Thymus (tissue), 11 donors: ENCODE measurements at regions not wholly inside any gene's neighbourhood (a gene's known extent, or its start where the extent isn't known, plus 50 kb on each side); places are given as distances from the start of the nearest gene placed in this dataset.

Source experiments
- DNase-seq, 9 donors: peaks; one replicate each; pipeline ENCODE4 v3.0.0-alpha.2; 2013; ENCODE audit warnings: low spot score in 9 of 9, low read depth in 6 of 9, missing footprints in 1 of 9
- H3K27ac ChIP-seq, 2 donors: one replicate each; pipeline ENCODE4 v1.5.1; 2013; ENCODE audit warnings: control low read depth in 1 of 2, low read depth in 1 of 2, low read length in 1 of 2, mild to moderate bottlenecking in 1 of 2, moderate library complexity in 1 of 2
- H3K27me3 ChIP-seq, 2 donors: one replicate each; pipeline ENCODE4 v1.5.1; 2013; ENCODE audit warnings: low read length in 1 of 2; ENCODE audit not compliant: control insufficient read depth in 2 of 2, insufficient read depth in 1 of 2
- H3K36me3 ChIP-seq, 2 donors: one replicate each; pipeline ENCODE4 v1.5.1; 2013; ENCODE audit warnings: low read length in 1 of 2, mild to moderate bottlenecking in 1 of 2, moderate library complexity in 1 of 2; ENCODE audit not compliant: control insufficient read depth in 2 of 2, insufficient read depth in 2 of 2
- H3K4me1 ChIP-seq, 2 donors: one replicate each; pipeline ENCODE4 v1.5.1; 2013; ENCODE audit warnings: low read length in 2 of 2; ENCODE audit not compliant: control insufficient read depth in 2 of 2, insufficient read depth in 2 of 2
- H3K4me3 ChIP-seq, 2 donors: one replicate each; pipeline ENCODE4 v1.5.1; 2013; ENCODE audit warnings: low read length in 2 of 2, control low read depth in 1 of 2, mild to moderate bottlenecking in 1 of 2
- H3K9me3 ChIP-seq, 2 donors: one replicate each; pipeline ENCODE4 v1.5.1; 2013; ENCODE audit warnings: low read length in 1 of 2, mild to moderate bottlenecking in 1 of 2; ENCODE audit not compliant: control insufficient read depth in 2 of 2, insufficient read depth in 1 of 2
- WGBS: extraction: QIAGEN DNeasy Blood & Tissue Kit; methylation state at CpG from one replicate; pipeline ENCODE4 v1.1.7; 2013; 5-methylcytosine and 5-hydroxymethylcytosine counted together
- donor health status: healthy.

DNA sequence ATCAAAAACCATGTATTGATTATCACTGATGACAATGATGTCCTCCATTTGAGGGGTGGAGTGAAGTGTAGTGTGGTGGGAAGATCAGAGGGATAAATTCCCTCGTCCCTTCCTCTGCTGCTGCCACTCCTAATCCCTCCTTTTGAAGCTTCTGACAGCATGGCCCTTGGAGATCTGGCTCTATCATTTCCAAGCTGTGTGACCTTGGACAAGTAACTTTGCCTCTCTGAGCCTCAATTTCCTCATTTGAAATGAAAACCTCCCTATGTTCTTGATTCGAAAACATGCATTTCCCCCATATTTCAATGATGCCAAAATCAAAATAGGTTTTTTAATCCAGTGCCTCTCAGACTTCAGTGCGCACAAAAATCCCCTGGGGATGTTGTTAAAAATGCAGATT is 231.6 kb downstream of the RBM19 start:
- Histone ChIP-seq H3K27ac (no peak overlapping the region), H3K27me3 (peaks cover 0 to 5% of the 10 kb centered on the region in 2 donors), H3K36me3 (no peaks in the 10 kb centered on the region), H3K9me3 (no peaks in the 10 kb centered on the region), H3K4me3 (no peak overlapping the region), H3K4me1 (no peaks in the 10 kb centered on the region)
- DNase-seq = no peak
- WGBS = 92% methylated on average over 3 of the region's 3 CpGs

DNA sequence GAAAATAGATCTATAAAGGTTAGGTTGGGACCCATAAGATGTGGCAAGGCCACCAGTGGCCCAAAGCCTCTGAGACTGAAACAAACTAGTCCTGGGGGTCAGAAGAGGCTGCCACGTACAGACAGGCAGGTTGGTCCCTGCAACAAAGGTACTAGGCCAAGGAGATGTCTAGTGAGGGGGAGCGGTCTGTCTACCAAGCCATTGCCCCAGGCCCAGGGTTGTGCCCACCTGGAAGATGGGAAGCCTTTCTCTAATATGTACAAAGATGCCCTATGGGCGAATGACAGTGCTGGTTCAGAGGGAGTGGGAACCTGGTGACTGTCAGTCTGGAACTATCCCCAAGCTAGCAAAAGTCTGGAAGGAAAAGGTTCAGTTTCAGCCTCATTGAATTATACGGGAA is 233.2 kb downstream of the RBM19 start:
- Histone ChIP-seq H3K4me1 (no peaks in the 10 kb centered on the region), H3K27ac (no peak overlapping the region), H3K27me3 (peaks cover 0 to 5% of the 10 kb centered on the region in 2 donors), H3K9me3 (no peaks in the 10 kb centered on the region), H3K4me3 (no peak overlapping the region), H3K36me3 (no peaks in the 10 kb centered on the region)
- no peak for DNase-seq
- WGBS = 91% methylated on average over 4 of the region's 4 CpGs

DNA sequence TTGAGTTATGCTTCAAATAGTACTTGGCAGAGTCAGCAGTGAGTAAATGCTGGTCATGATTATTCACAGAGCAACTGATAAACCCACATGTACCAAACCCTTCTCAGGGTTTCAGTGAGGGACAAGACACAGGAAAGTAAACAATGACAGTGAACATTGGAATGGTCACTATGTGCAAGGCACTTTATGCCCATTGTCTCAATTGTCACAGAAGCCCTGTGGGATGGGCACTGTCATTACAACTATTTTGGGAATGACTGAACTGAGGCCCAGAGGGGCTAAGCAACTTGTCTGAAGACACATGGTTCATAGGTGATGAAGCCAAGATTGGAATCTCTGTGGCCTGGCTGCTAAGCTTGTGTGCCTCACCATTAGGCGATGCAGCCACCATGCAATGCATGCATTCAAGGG is 238.5 kb downstream of the RBM19 start:
- no peak overlapping the region for H3K27ac ChIP-seq
- no peaks in the 10 kb centered on the region for H3K4me1 ChIP-seq
- no peaks in the 10 kb centered on the region for H3K36me3 ChIP-seq
- no peak for DNase-seq
- H3K9me3 ChIP-seq = no peaks in the 10 kb centered on the region
- no peak overlapping the region for H3K4me3 ChIP-seq
- 96% methylated on average over 1 of the region's 1 CpG for WGBS
- H3K27me3 ChIP-seq = no peaks in the 10 kb centered on the region

DNA sequence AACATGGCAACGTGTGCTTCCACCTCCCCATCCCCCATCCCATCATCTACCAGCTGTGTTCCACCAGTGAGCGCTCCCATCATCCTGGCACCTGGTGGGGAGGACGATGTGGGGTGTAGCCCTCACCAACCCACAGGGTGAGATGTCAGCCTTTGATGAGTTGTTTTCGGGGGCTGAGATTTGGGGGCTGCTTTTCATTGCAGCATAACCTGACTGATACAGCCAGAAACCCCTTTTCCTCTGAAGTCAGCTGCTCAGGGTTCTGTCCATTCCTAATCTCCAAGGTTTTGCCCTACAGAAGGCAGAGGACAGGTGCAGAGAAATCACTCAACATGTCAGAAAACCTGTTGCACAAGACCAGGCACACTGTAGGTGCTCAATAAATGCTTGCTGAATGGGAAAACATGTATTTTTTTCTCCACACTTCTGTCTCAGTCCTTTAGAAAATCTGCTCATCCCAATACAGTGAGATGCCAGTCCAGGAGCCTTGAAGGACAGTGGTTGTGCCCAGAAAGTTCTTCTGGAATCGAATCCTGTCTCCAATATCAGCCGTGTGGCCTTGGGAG is 239.8 kb downstream of the RBM19 start:
- no peaks in the 10 kb centered on the region for H3K4me1 ChIP-seq
- H3K9me3 ChIP-seq = no peaks in the 10 kb centered on the region
- no peak overlapping the region for H3K27ac ChIP-seq
- H3K36me3 ChIP-seq = no peaks in the 10 kb centered on the region
- no peaks in the 10 kb centered on the region for H3K27me3 ChIP-seq
- DNase-seq = no peak
- H3K4me3 ChIP-seq = no peak overlapping the region
- 91% methylated on average over 6 of the region's 6 CpGs for WGBS

DNA sequence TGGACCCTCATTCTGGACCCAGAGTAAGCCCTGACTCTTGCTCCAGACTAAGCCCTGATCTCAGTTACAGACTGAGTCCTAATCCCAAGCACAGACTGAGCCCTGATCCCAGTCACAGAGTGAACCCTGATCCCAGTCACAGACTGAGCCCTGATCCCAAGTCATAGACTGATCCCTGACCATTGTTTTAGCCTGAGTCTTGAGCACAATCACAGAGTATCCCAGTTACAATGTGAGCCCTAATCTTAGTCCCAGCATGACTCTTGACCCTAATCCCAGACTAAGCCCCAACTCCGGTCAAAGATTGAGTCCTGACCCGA is 240.6 kb downstream of the RBM19 start:
- H3K36me3 ChIP-seq = no peaks in the 10 kb centered on the region
- H3K27me3 ChIP-seq = no peaks in the 10 kb centered on the region
- no peak for DNase-seq
- H3K4me1 ChIP-seq = no peaks in the 10 kb centered on the region
- 96% methylated on average over 2 of the region's 2 CpGs for WGBS
- H3K4me3 ChIP-seq = no peak overlapping the region
- no peak overlapping the region for H3K27ac ChIP-seq
- no peaks in the 10 kb centered on the region for H3K9me3 ChIP-seq

DNA sequence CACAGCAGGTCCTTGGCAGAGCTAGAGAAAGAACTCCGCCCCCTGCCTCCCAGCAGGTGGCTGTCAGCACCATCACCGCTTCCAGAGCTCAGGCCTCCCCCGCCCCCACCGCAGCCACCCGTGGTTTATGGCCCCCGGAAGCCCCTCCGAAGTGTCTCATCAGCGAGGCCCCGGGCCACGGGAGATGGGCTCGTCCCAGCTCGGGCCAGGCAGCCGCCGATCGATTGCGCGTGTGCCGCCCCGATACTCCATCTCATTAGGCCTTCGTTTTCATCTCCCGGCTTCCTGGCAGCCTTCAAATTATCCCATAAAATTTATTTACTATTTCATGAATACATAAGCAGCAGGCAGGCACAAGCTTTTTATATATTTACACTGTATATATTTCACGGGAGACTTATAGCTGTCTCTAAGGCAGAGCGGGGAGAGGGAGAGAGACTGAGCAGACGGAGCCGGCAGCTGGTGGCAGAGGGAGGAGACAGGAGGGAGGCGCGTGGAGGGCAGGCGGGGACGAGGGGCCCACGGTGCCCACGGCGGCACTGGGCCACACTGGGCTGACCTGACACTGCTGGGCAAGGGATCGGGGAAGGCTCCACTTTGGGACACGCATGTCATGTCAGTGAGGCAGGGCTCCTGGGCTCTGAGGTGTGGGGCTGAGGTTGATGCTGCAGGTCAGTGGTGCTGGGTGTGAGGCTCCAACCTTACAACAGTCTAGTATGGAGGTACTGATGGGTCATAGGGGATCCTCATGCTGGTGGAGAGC is 241.2 kb downstream of the RBM19 start:
- H3K9me3 ChIP-seq = no peaks in the 10 kb centered on the region
- no peaks in the 10 kb centered on the region for H3K36me3 ChIP-seq
- WGBS = 86% methylated on average over 34 of the region's 34 CpGs
- H3K27me3 ChIP-seq = no peaks in the 10 kb centered on the region
- no peak overlapping the region for H3K27ac ChIP-seq
- H3K4me1 ChIP-seq = no peaks in the 10 kb centered on the region
- no peak overlapping the region for H3K4me3 ChIP-seq
- DNase-seq = no peak

DNA sequence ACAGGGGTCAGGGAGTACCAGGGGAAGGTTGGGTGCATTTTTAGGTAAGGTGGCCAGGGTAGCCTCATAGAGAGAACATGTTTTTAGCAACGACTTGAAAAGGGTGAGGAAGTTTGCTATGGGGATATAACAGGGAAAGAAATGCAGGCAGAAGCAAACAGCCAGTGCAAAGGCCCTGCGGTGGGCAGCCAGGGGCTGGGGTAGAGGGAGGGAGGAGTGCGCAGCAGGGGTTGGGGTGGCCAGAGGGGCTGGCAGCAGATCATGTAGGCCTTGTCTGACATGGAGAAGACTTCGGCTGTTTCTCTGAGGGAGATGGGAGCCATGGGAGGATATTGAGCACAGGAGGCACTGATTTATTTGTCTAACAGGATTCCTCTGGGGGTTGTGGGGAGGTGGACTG is 242.5 kb downstream of the RBM19 start:
- Histone ChIP-seq H3K36me3 (no peaks in the 10 kb centered on the region), H3K27me3 (no peaks in the 10 kb centered on the region), H3K27ac (no peak overlapping the region), H3K4me3 (no peak overlapping the region), H3K9me3 (no peaks in the 10 kb centered on the region), H3K4me1 (no peaks in the 10 kb centered on the region)
- 92% methylated on average over 4 of the region's 4 CpGs for WGBS
- no peak for DNase-seq

DNA sequence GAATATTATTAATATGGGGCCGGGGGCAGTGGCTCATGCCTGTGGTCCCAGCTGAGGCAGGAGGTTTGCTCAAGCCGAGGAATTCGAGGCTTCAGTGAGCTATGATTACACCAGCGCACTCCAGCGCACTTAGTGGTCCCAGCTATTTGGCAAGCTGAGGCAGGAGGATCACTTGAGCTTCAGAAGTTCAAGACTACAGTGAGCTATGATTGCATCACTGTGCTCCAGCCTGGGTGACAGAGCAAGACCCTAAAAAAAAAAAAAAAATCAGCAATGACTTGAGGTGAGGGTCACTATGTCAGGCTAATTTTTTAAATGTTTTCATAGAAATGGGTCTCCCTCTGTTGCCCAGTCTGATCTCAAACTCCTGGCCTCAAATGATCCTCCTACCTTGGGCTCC is 243.4 kb downstream of the RBM19 start:
- no peaks in the 10 kb centered on the region for H3K9me3 ChIP-seq
- no peak for DNase-seq
- H3K4me1 ChIP-seq = no peaks in the 10 kb centered on the region
- H3K27me3 ChIP-seq = no peaks in the 10 kb centered on the region
- WGBS = 84% methylated on average over 5 of the region's 5 CpGs
- no peak overlapping the region for H3K4me3 ChIP-seq
- H3K36me3 ChIP-seq = no peaks in the 10 kb centered on the region
- no peak overlapping the region for H3K27ac ChIP-seq

DNA sequence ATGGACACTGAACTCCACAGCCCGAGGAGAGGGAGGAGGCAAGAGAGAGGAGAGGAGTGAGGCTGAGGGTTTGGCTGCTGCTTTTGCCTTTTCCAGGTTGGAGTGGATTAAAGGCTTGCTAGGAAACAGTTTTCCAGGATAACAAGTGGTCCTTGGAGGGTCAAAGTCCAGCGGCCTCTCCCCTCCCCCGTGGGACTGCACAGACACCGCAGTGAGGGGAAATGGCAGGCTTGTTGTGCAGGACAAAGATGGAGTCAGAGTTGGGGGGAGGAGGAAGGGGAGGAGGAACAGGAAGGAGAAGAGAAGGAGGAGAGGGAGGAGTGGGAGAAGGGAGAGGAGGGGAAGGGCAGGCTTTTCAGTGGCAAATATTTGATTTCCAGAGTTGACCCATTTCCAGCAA is 245.5 kb downstream of the RBM19 start:
- Histone ChIP-seq H3K27ac (no peak overlapping the region), H3K36me3 (no peaks in the 10 kb centered on the region), H3K27me3 (no peaks in the 10 kb centered on the region), H3K9me3 (no peaks in the 10 kb centered on the region), H3K4me1 (no peaks in the 10 kb centered on the region), H3K4me3 (no peak overlapping the region)
- 29% methylated on average over 4 of the region's 4 CpGs for WGBS
- DNase-seq = no peak
